ENCODE measurements at regions not wholly inside any gene's neighbourhood (a gene's known extent, or its start where the extent isn't known, plus 50 kb on each side); places are given as distances from the start of the nearest gene placed in this dataset.

GRCh38 chr9:104980039-104980654 lies 52.2 kb upstream of the ABCA1 start:
- TF ChIP-seq CTCF (IDR thresholded peaks at IDR 0.05), result no peak
- intact Hi-C loops (cut with DNase I; ENCODE audit: low total_unique reads), result no loop called here
- no peak overlapping the region for H3K4me3 ChIP-seq
- H3K9me3 ChIP-seq, result no peaks in the 10 kb centered on the region
- no peaks in the 10 kb centered on the region for H3K36me3 ChIP-seq
- no peak for DNase-seq
- no peak overlapping the region for H3K27ac ChIP-seq
- H3K4me1 ChIP-seq, result no peaks in the 10 kb centered on the region
- no peaks in the 10 kb centered on the region for H3K27me3 ChIP-seq

DNA sequence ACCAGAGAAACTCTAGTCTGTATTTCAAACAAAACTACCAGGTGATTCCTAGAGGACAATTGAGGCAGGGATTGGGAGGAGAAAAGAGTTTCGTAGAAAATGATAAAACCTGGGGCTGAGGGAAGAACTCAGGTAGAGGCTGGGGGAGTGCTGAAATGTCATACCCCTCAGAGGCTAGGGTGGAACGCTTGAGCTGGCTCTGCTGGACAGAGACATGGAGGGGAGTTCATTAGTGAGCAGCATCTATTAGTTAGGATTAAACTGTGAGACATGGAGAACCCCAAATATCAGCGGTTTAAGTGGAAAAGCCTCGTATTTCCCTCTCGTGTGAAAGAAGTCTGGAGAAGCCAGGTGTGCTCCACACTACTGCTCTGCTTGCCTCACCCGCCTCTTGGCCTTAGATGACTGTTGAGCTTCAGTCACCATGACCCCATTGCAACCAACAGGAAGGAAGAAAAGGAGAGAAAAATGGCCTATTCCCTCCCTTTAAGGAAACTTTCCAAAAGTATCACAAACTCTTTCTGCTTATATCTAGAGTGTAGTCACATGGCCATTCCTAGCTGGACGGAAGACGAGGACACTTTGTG lies 53.7 kb upstream of the ABCA1 start:
- H3K27ac ChIP-seq, result no peak overlapping the region
- no peak overlapping the region for H3K4me3 ChIP-seq
- H3K4me1 ChIP-seq, result no peaks in the 10 kb centered on the region
- no peaks in the 10 kb centered on the region for H3K36me3 ChIP-seq
- no peaks in the 10 kb centered on the region for H3K9me3 ChIP-seq
- DNase-seq, result no peak
- H3K27me3 ChIP-seq, result no peaks in the 10 kb centered on the region
- intact Hi-C loops (cut with DNase I; ENCODE audit: low total_unique reads), result no loop called here
- TF ChIP-seq CTCF (IDR thresholded peaks at IDR 0.05), result no peak

DNA sequence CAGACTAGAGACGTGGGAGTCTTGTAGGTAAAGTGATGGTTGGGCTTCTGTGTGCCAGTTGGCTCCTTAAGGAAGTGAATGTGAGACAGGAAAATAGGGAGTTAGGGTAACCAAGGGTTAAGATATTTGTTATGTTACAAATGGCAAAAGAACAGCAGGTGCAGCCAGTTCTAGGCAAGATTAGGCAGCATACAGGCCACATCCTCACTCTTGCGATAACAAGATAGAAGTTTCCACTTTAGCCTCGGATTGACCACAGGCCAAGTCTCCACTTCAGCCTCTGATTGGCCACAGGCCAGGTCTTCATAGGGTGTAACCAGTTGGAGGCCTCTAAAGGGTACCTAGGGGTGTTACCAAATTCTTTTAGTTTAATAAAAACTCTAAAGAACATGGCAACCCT lies 54.6 kb upstream of the ABCA1 start:
- H3K27ac ChIP-seq, result no peak overlapping the region
- intact Hi-C loops (cut with DNase I; ENCODE audit: low total_unique reads), result no loop called here

GRCh38 chr9:104983491-104983890 lies 55.5 kb upstream of the ABCA1 start:
- TF ChIP-seq CTCF (IDR thresholded peaks at IDR 0.05), result no peak
- no peak for DNase-seq
- intact Hi-C loops (cut with DNase I; ENCODE audit: low total_unique reads), result no loop called here
- Histone ChIP-seq H3K27me3 (no peaks in the 10 kb centered on the region), H3K27ac (no peak overlapping the region), H3K9me3 (no peaks in the 10 kb centered on the region), H3K4me1 (no peaks in the 10 kb centered on the region), H3K4me3 (no peak overlapping the region), H3K36me3 (no peaks in the 10 kb centered on the region)

More for the DNA sequence above, 54.6 kb upstream of the ABCA1 start:
- H3K4me3 ChIP-seq, result no peak overlapping the region
- H3K36me3 ChIP-seq, result no peaks in the 10 kb centered on the region
- H3K4me1 ChIP-seq, result no peaks in the 10 kb centered on the region
- TF ChIP-seq CTCF (IDR thresholded peaks at IDR 0.05), result no peak
- H3K9me3 ChIP-seq, result no peaks in the 10 kb centered on the region
- H3K27me3 ChIP-seq, result no peaks in the 10 kb centered on the region
- no peak for DNase-seq

- TF ChIP-seq CTCF (IDR thresholded peaks at IDR 0.05), result no peak
- no peaks in the 10 kb centered on the region for H3K36me3 ChIP-seq
- intact Hi-C loops (cut with DNase I; ENCODE audit: low total_unique reads), result no loop called here
- H3K27ac ChIP-seq, result no peak overlapping the region
- H3K4me3 ChIP-seq, result no peak overlapping the region
- H3K9me3 ChIP-seq, result no peaks in the 10 kb centered on the region
- DNase-seq, result no peak
- H3K4me1 ChIP-seq, result no peaks in the 10 kb centered on the region
- H3K27me3 ChIP-seq, result no peaks in the 10 kb centered on the region
Measured at GRCh38 chr9:104984121-104984520, 56.2 kb upstream of the ABCA1 start.
